ENCODE measurements at regions not wholly inside any gene's neighbourhood (a gene's known extent, or its start where the extent isn't known, plus 50 kb on each side); places are given as distances from the start of the nearest gene placed in this dataset.
"Not testable (repeated sequence)": the region's sequence is repeated elsewhere in the genome, so short reads cannot be mapped to it uniquely, and the experiment has no call there.

DNA sequence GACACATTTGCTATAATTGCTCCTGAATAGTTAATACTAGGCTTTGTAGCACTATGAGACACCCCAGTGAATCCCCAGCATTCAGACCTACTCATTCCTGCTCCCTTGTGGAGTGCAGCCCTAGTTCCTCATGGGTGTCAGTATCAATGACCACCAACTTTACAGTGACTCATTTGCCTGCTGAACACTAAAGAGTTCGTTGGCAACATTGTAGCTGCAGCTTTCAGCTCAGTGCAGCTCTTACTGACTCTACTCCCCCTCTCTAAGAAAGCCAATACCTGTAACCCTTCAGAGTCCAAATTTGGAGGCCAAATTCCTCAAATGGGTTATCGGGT is 127.1 kb upstream of the MTPN start:
- Histone ChIP-seq H3K36me3 (no peaks in the 10 kb centered on the region), H3K4me3 (no peak overlapping the region), H4K20me1 (no peaks in the 10 kb centered on the region), H3K9ac (no peak overlapping the region), H3K4me2 (no peak overlapping the region), H3K9me3 (no peaks in the 10 kb centered on the region), H3K4me1 (no peaks in the 10 kb centered on the region), H3K27ac (no peak overlapping the region), H3K27me3 (no peaks in the 10 kb centered on the region)
- no peak for TF ChIP-seq Cebpa-rat (IDR thresholded peaks at IDR 0.05)

DNA sequence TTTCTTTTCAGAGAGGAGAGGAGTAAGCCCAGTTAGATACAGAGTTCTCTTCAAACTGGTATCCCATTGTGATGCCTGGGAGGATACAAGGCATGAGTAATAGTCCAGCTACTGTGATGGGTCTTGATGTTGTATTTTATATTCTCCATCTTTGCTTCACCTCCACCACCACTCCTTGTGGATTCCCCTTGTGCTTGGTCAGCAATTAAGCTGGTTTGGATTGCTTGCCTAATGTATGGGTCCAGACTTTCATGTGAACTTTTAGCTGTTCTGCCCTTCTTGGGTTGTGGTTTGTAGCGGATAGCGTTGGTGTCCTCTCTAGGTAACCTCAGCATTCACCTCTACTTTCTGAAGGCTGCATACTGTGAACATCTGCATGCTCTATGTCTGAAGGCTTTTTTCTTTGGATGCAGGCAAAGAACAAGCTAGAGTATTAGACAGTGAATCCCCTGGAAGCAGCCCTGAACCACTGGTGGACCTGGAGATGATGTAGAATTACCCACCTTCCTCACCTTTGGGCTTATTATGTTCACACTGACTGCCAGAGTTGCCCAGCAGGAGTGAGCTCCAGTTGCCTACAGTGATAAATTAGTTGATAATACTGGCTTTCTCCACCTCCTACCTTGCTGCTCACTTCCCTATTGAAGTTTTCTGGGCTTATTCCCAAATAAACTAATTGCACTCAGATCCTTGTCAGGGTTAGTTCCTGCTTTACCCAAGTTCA is 126.5 kb upstream of the MTPN start:
- H3K27ac ChIP-seq, result no peak overlapping the region
- H3K4me1 ChIP-seq, result no peaks in the 10 kb centered on the region
- no peaks in the 10 kb centered on the region for H3K27me3 ChIP-seq
- no peaks in the 10 kb centered on the region for H4K20me1 ChIP-seq
- no peak overlapping the region for H3K4me3 ChIP-seq
- TF ChIP-seq Cebpa-rat (IDR thresholded peaks at IDR 0.05), result no peak
- no peaks in the 10 kb centered on the region for H3K9me3 ChIP-seq
- no peak overlapping the region for H3K9ac ChIP-seq
- no peak overlapping the region for H3K4me2 ChIP-seq
- H3K36me3 ChIP-seq, result no peaks in the 10 kb centered on the region

DNA sequence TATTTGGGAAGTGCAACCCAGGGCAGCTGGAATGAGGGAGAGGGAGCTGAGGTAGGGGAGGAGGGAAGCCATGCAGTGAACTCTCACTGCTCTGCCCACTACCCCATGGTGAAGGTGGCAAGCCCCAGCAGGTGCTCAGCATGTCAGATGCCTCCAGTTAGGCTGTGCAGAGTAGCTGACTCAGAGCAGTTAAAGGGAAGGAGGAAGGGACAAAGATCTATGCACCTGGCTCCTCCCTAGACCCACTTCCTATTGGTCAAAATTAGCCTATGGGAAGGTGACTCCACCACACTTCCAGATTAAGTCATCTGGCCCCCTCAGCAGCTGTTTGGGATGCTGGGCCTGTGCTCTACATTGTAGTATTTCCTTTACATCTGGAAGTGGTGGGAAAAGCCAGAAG is 125.7 kb upstream of the MTPN start:
- H3K27ac ChIP-seq, result no peak overlapping the region
- no peaks in the 10 kb centered on the region for H3K9me3 ChIP-seq
- no peaks in the 10 kb centered on the region for H3K27me3 ChIP-seq
- H3K4me1 ChIP-seq, result no peaks in the 10 kb centered on the region
- no peak overlapping the region for H3K4me3 ChIP-seq
- H3K9ac ChIP-seq, result no peak overlapping the region
- H3K36me3 ChIP-seq, result no peaks in the 10 kb centered on the region
- H4K20me1 ChIP-seq, result no peaks in the 10 kb centered on the region
- TF ChIP-seq Cebpa-rat (IDR thresholded peaks at IDR 0.05), result no peak
- H3K4me2 ChIP-seq, result no peak overlapping the region

GRCh38 chr7:136092714-136093113 is 115.6 kb upstream of the MTPN start:
- H3K36me3 ChIP-seq, H3K27me3 ChIP-seq, H3K9ac ChIP-seq, H3K27ac ChIP-seq, H3K9me3 ChIP-seq, H4K20me1 ChIP-seq, H3K4me3 ChIP-seq, H3K4me2 ChIP-seq, H3K4me1 ChIP-seq: not testable (repeated sequence)

- H3K4me2 ChIP-seq, result no peak overlapping the region
- H3K27ac ChIP-seq, result no peak overlapping the region
- H3K9me3 ChIP-seq, result 0 out of 2 replicates have a peak, but pooled peaks cover 3% of the 10 kb centered on the region
- TF ChIP-seq Cebpa-rat (IDR thresholded peaks at IDR 0.05), result no peak
- H4K20me1 ChIP-seq, result no peaks in the 10 kb centered on the region
- H3K27me3 ChIP-seq, result no peaks in the 10 kb centered on the region
- H3K36me3 ChIP-seq, result no peaks in the 10 kb centered on the region
- H3K9ac ChIP-seq, result no peak overlapping the region
- no peak overlapping the region for H3K4me3 ChIP-seq
- no peaks in the 10 kb centered on the region for H3K4me1 ChIP-seq
These were observed 110.7 kb upstream of the MTPN start for GRCh38 chr7:136087881-136088280.

GRCh38 chr7:136086712-136087111 is 109.6 kb upstream of the MTPN start:
- Histone ChIP-seq H3K27ac (no peak overlapping the region), H3K4me1 (no peaks in the 10 kb centered on the region), H3K27me3 (no peaks in the 10 kb centered on the region), H3K36me3 (no peaks in the 10 kb centered on the region), H3K4me2 (no peak overlapping the region), H3K9ac (no peak overlapping the region), H3K4me3 (no peak overlapping the region), H3K9me3 (no peaks in the 10 kb centered on the region), H4K20me1 (no peaks in the 10 kb centered on the region)
- no peak for TF ChIP-seq Cebpa-rat (IDR thresholded peaks at IDR 0.05)

GRCh38 chr7:136079934-136080333 is 102.8 kb upstream of the MTPN start:
- no peaks in the 10 kb centered on the region for H4K20me1 ChIP-seq
- no peak overlapping the region for H3K27ac ChIP-seq
- H3K9me3 ChIP-seq, result no peaks in the 10 kb centered on the region
- H3K4me2 ChIP-seq, result no peak overlapping the region
- H3K4me3 ChIP-seq, result no peak overlapping the region
- H3K4me1 ChIP-seq, result no peaks in the 10 kb centered on the region
- no peaks in the 10 kb centered on the region for H3K27me3 ChIP-seq
- TF ChIP-seq Cebpa-rat (IDR thresholded peaks at IDR 0.05), result no peak
- no peaks in the 10 kb centered on the region for H3K36me3 ChIP-seq
- no peak overlapping the region for H3K9ac ChIP-seq

DNA sequence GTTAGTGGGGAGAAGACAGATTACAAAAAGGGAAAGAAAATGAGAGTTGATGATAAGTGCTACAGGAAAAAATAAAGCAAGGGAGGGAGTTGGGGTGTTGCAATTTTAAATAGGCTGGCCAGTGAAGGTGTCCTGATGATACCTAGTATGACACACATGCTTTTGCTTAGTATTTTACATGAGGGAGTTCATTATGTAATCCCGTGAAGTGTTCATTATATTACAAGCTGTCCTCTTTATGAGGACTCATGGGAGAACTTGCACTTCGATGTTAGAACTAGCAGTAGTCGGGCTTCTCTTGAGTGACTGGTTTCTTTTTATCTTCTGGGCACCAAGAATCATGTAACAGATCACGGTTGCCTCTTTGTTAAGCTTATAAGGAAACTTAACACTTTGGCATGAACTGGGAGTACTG is 102.3 kb upstream of the MTPN start:
- no peak overlapping the region for H3K4me3 ChIP-seq
- H4K20me1 ChIP-seq, result no peaks in the 10 kb centered on the region
- H3K9me3 ChIP-seq, result no peaks in the 10 kb centered on the region
- H3K27ac ChIP-seq, result no peak overlapping the region
- H3K4me2 ChIP-seq, result no peak overlapping the region
- H3K36me3 ChIP-seq, result no peaks in the 10 kb centered on the region
- no peaks in the 10 kb centered on the region for H3K27me3 ChIP-seq
- no peaks in the 10 kb centered on the region for H3K4me1 ChIP-seq
- TF ChIP-seq Cebpa-rat (IDR thresholded peaks at IDR 0.05), result no peak
- H3K9ac ChIP-seq, result no peak overlapping the region

DNA sequence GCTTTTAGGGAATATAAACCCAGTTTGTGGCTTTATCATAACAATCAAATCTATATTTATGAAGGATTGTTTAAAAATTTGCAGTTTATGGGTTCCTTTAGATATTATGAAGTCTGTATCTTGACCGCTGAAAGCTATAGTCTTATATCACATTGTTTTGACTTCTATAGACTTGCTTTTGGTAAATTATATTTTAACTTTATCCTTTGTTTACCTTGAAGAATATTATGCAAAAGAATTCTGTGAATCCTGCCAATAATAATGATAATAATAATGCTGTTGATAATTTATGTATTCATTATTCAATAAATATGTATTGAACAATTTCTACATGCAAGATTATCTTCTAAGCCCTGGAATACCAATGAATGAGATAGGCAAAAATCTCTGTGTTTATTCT is 101.9 kb upstream of the MTPN start:
- Histone ChIP-seq H3K36me3 (no peaks in the 10 kb centered on the region), H4K20me1 (no peaks in the 10 kb centered on the region), H3K4me1 (no peaks in the 10 kb centered on the region), H3K4me2 (no peak overlapping the region), H3K9me3 (no peaks in the 10 kb centered on the region), H3K4me3 (no peak overlapping the region), H3K9ac (no peak overlapping the region), H3K27ac (no peak overlapping the region), H3K27me3 (no peaks in the 10 kb centered on the region)
- TF ChIP-seq Cebpa-rat (IDR thresholded peaks at IDR 0.05), result no peak

DNA sequence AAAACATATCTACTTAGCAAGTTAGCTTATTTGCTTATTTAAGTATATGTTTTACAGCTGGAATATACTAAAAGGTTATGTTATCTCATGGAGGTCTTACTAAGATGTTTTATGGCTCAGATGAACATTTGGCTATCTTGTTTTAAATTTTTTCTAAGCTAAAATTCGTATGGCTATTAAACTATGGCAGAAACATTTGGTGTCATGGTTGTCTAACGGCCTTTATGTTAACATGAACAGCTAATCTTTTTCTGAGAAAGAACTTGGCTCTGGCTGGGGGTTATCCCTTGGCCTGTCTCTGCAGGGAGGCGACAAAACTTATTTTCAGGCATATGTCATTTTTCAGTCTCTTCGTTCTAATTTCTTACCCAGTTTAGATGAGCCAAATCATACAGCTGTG is 101.5 kb upstream of the MTPN start:
- no peak for TF ChIP-seq Cebpa-rat (IDR thresholded peaks at IDR 0.05)
- Histone ChIP-seq H3K9ac (no peak overlapping the region), H4K20me1 (no peaks in the 10 kb centered on the region), H3K4me3 (no peak overlapping the region), H3K27me3 (no peaks in the 10 kb centered on the region), H3K36me3 (no peaks in the 10 kb centered on the region), H3K4me1 (no peaks in the 10 kb centered on the region), H3K4me2 (no peak overlapping the region), H3K27ac (no peak overlapping the region), H3K9me3 (no peaks in the 10 kb centered on the region)

GRCh38 chr7:136076954-136077353 is 99.8 kb upstream of the MTPN start:
- H3K4me2 ChIP-seq, result no peak overlapping the region
- no peak for TF ChIP-seq Cebpa-rat (IDR thresholded peaks at IDR 0.05)
- no peak overlapping the region for H3K4me3 ChIP-seq
- H3K27ac ChIP-seq, result no peak overlapping the region
- H3K4me1 ChIP-seq, result no peaks in the 10 kb centered on the region
- H3K9ac ChIP-seq, result no peak overlapping the region
- no peaks in the 10 kb centered on the region for H3K9me3 ChIP-seq
- H3K36me3 ChIP-seq, result no peaks in the 10 kb centered on the region
- H3K27me3 ChIP-seq, result no peaks in the 10 kb centered on the region
- no peaks in the 10 kb centered on the region for H4K20me1 ChIP-seq

All from BLaER1 (cell line).